Upper lobe of left lung (tissue), 4 donors: ENCODE measurements at regions not wholly inside any gene's neighbourhood (a gene's known extent, or its start where the extent isn't known, plus 50 kb on each side); places are given as distances from the start of the nearest gene placed in this dataset.
"Not testable (repeated sequence)": the region's sequence is repeated elsewhere in the genome, so short reads cannot be mapped to it uniquely, and the experiment has no call there.

ENCODE experiments used
- POLR2A ChIP-seq, 4 donors: fragments of 450-650 bp; IDR thresholded peaks; one replicate each; pipeline ENCODE4 v1.5.1; 2016 to 2017; ENCODE audit warnings: antibody characterized with exemption in 4 of 4, mild to moderate bottlenecking in 2 of 4
- TF ChIP-seq, protein P1 (sequence below), 6 experiments: fragments of 450-650 bp in 4 of 6; fragments of 200-600 bp in 2 of 6; sonication (generic) in 2 of 6; IDR thresholded peaks; one replicate each; pipeline ENCODE4 v1.5.1; 2016 to 2019; ENCODE audit warnings: antibody characterized with exemption in 6 of 6

DNA sequence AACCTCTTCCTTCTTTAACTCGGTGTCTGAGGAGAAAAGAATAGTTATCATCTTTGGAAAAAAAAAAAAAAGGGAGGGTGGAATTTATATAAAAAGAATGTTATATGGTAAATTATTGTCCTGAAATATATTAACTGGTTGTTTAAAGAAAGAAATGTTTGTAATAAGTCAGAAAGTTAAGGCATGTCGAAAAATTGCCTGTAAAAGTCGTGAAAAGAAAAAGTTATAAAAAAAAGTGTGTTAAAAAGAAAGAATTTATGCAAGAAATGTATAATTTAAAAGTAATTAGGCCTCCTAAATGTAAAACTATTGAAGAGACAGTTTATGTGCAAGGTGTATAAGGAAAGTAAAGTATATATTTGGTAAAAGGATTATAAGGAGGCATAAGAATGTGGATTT is 130.5 kb upstream of the SEMA6A start:
- TF ChIP-seq, protein P1, sequence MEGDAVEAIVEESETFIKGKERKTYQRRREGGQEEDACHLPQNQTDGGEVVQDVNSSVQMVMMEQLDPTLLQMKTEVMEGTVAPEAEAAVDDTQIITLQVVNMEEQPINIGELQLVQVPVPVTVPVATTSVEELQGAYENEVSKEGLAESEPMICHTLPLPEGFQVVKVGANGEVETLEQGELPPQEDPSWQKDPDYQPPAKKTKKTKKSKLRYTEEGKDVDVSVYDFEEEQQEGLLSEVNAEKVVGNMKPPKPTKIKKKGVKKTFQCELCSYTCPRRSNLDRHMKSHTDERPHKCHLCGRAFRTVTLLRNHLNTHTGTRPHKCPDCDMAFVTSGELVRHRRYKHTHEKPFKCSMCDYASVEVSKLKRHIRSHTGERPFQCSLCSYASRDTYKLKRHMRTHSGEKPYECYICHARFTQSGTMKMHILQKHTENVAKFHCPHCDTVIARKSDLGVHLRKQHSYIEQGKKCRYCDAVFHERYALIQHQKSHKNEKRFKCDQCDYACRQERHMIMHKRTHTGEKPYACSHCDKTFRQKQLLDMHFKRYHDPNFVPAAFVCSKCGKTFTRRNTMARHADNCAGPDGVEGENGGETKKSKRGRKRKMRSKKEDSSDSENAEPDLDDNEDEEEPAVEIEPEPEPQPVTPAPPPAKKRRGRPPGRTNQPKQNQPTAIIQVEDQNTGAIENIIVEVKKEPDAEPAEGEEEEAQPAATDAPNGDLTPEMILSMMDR (IDR thresholded peaks at IDR 0.05), result not testable (repeated sequence)
- TF ChIP-seq POLR2A (IDR thresholded peaks at IDR 0.05), result not testable (repeated sequence)
